ENCODE measurements at regions not wholly inside any gene's neighbourhood (a gene's known extent, or its start where the extent isn't known, plus 50 kb on each side); places are given as distances from the start of the nearest gene placed in this dataset.

DNA sequence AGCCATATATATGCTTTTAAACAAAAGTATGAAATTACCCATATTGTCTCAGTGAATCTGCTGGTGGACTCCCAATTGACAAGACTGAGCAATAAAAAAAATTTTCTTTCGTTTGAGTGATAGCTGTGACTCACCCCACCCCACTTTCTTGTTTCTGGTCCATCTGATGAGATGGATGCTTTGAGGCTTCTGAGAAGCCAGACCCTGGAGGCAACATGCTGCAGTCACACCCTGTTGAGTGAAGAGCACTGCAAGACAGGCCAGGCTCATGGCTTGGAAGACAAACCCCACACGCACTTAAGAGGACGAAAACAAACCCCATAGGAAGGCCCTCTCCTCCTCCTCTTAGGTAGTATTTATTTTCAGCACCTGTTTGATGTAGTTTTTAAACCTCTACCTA lies 276.0 kb upstream of the TTC14 start:
- H3K4me3 ChIP-seq (ENCODE audit: control insufficient read depth, low read depth, low read length), result no peak overlapping the region
- TF ChIP-seq, protein P1, sequence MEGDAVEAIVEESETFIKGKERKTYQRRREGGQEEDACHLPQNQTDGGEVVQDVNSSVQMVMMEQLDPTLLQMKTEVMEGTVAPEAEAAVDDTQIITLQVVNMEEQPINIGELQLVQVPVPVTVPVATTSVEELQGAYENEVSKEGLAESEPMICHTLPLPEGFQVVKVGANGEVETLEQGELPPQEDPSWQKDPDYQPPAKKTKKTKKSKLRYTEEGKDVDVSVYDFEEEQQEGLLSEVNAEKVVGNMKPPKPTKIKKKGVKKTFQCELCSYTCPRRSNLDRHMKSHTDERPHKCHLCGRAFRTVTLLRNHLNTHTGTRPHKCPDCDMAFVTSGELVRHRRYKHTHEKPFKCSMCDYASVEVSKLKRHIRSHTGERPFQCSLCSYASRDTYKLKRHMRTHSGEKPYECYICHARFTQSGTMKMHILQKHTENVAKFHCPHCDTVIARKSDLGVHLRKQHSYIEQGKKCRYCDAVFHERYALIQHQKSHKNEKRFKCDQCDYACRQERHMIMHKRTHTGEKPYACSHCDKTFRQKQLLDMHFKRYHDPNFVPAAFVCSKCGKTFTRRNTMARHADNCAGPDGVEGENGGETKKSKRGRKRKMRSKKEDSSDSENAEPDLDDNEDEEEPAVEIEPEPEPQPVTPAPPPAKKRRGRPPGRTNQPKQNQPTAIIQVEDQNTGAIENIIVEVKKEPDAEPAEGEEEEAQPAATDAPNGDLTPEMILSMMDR (IDR thresholded peaks at IDR 0.05; ENCODE audit: control insufficient read depth, insufficient read depth, low read depth, low read length, missing control alignments), result no peak
- no peak for DNase-seq (ENCODE audit: low read depth)

DNA sequence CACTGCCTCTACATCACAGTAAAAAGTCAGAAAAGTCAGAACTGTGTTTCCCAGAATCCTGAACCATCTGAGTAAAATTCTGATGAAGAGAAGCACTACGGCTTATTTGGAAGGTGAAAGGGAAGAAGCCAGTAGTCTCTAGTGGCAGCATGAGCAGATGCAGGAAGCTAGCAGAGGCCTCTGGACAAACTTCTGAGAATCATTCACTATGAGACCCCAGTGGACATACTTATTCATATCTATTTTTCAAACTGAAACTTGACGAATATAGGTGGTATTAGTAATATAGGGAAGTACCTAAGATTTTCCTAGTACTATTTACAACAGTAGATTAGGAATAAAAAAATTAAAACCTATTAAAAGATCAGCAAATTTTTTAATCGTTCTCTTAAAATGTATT lies 272.8 kb upstream of the TTC14 start:
- TF ChIP-seq, protein P1 (IDR thresholded peaks at IDR 0.05; ENCODE audit: control insufficient read depth, insufficient read depth, low read depth, low read length, missing control alignments), result no peak
- no peak for DNase-seq (ENCODE audit: low read depth)
- H3K4me3 ChIP-seq (ENCODE audit: control insufficient read depth, low read depth, low read length), result no peak overlapping the region

DNA sequence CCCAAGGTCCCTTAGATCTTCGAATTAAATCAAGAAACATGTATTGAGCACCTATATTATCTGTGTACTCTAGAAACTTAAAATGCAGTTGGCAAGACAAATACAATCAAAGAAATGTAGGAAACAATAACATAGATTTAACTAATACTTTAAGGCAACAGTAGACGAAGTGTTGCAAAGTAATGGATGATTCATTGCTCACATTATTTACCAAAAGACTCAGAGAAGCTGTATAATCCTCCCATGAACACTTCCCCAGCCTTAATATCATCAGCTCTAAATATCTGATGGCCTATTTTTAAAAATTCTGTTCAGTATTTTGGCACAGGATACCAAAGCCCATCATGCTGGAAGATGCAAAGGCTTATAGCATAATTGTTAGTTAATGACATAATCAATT lies 272.1 kb upstream of the TTC14 start:
- TF ChIP-seq, protein P1 (IDR thresholded peaks at IDR 0.05; ENCODE audit: control insufficient read depth, insufficient read depth, low read depth, low read length, missing control alignments), result no peak
- H3K4me3 ChIP-seq (ENCODE audit: control insufficient read depth, low read depth, low read length), result no peak overlapping the region
- no peak for DNase-seq (ENCODE audit: low read depth)

DNA sequence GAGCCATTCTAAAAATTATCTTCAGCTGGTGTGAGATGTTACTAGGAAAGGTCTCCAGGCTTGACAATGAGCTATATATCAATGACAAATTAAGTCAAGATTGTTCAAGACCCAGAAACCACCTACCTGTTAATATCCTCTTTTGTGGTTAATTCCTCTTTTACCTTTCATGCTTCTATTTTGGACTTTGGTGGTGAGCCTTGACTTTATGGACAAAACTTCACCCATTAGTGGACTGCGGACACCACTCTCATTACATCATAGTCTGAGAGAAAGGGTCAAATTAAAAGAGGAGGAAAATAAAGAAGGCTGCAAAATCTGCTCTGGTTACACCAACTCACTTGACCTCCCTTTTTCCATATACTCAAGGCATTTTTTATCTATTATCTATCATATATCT lies 271.5 kb upstream of the TTC14 start:
- TF ChIP-seq, protein P1 (IDR thresholded peaks at IDR 0.05; ENCODE audit: control insufficient read depth, insufficient read depth, low read depth, low read length, missing control alignments), result no peak
- DNase-seq (ENCODE audit: low read depth), result no peak
- H3K4me3 ChIP-seq (ENCODE audit: control insufficient read depth, low read depth, low read length), result no peak overlapping the region

DNA sequence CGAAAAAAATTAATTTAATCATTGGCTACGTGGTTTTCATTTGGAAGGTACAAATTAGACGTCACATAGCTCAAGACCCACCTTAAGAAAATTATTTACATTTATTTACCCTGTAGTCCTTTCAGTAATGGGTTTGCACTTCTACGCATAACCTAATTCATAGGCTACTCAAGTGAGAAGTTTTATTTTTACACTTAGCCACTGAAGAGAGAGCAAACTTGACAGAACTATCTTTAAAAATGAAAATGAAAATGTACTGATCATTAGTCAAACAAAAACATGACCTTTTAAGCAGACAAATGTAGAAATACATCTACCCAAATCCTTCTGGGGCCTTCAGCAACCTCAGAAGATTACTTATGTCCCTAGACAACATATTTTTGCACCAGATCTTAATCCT lies 269.4 kb upstream of the TTC14 start:
- H3K4me3 ChIP-seq (ENCODE audit: control insufficient read depth, low read depth, low read length), result no peak overlapping the region
- DNase-seq (ENCODE audit: low read depth), result no peak
- TF ChIP-seq, protein P1 (IDR thresholded peaks at IDR 0.05; ENCODE audit: control insufficient read depth, insufficient read depth, low read depth, low read length, missing control alignments), result no peak

DNA sequence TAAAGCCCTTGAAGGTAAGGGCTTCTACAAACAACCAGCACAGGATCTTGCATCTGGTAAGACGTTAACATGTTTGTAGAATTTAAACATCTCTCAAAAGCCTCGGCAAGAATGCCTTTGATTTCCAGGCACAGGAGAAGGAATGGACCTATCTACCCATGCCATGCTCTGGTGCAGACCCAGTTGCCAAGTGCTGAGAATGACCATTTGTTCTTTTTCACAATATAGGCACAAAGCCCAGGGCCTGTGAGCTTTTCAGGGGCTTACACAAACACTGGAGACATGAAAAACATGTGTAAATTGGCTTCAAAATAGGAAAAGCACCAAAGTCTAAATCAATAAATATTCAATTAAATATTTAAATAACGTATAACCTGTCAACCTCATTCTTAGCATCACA lies 266.9 kb upstream of the TTC14 start:
- DNase-seq (ENCODE audit: low read depth), result no peak
- TF ChIP-seq, protein P1 (IDR thresholded peaks at IDR 0.05; ENCODE audit: control insufficient read depth, insufficient read depth, low read depth, low read length, missing control alignments), result no peak
- no peak overlapping the region for H3K4me3 ChIP-seq (ENCODE audit: control insufficient read depth, low read depth, low read length)

DNA sequence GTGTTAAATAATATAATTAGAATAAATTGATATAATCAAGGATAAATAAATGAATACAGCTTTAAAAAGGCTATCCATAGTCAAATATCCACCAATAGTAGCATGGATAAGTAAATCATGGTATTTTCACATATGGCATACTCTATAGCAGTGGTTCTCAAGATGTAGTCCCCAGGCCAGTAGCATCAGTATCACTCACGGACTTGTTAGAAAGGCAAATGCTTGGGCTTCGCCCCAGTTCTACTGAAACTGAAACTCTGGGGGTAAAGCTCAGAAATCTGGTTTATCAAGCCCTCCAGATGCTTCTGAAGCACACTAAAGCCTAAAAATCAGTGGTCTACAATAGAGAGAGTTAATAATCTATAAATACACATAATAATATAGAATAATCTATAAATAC lies 261.6 kb upstream of the TTC14 start:
- no peak for DNase-seq (ENCODE audit: low read depth)
- H3K4me3 ChIP-seq (ENCODE audit: control insufficient read depth, low read depth, low read length), result no peak overlapping the region
- TF ChIP-seq, protein P1 (IDR thresholded peaks at IDR 0.05; ENCODE audit: control insufficient read depth, insufficient read depth, low read depth, low read length, missing control alignments), result no peak
